ENCODE measurements at regions not wholly inside any gene's neighbourhood (a gene's known extent, or its start where the extent isn't known, plus 50 kb on each side); places are given as distances from the start of the nearest gene placed in this dataset.

- H3K4me1 ChIP-seq (ENCODE audit: control insufficient read depth, low read depth, low read length) = no peaks in the 10 kb centered on the region
- H3K36me3 ChIP-seq (ENCODE audit: control insufficient read depth, insufficient read depth, low read length) = no peaks in the 10 kb centered on the region
- no peaks in the 10 kb centered on the region for H3K27me3 ChIP-seq (ENCODE audit: insufficient read depth, low read length, poor library complexity)
- H3K4me3 ChIP-seq (ENCODE audit: low read length) = no peak overlapping the region
- H2BK5ac ChIP-seq (ENCODE audit: low read length) = no peak overlapping the region
- H3K9ac ChIP-seq (ENCODE audit: low read length) = no peak overlapping the region
- H3K79me1 ChIP-seq (ENCODE audit: low read length) = no peaks in the 10 kb centered on the region
- H3K4me2 ChIP-seq (ENCODE audit: low read length) = no peak overlapping the region
- no peak overlapping the region for H2BK120ac ChIP-seq (ENCODE audit: low read depth, low read length)
- no peaks in the 10 kb centered on the region for H3K79me2 ChIP-seq (ENCODE audit: control insufficient read depth, insufficient read depth, low read length)
- H3K56ac ChIP-seq (ENCODE audit: low read length) = no peak overlapping the region
- no peak overlapping the region for H3K4ac ChIP-seq (ENCODE audit: low read depth, low read length)
- H2AK5ac ChIP-seq (ENCODE audit: low read length) = no peak overlapping the region
- no peak overlapping the region for H4K8ac ChIP-seq (ENCODE audit: low read depth, low read length)
- H4K5ac ChIP-seq (ENCODE audit: low read length) = no peak overlapping the region
- DNase-seq = no peak
- H3K27ac ChIP-seq (ENCODE audit: low read depth, low read length) = no peak overlapping the region
- no peak overlapping the region for H3K18ac ChIP-seq (ENCODE audit: low read length)
- H2BK15ac ChIP-seq (replicated peaks; ENCODE audit: low read depth) = no peak overlapping the region
- no peak overlapping the region for H3K23ac ChIP-seq (ENCODE audit: low read length)
Observed at GRCh38 chr5:68778484-68778883, 315.3 kb upstream of the SLC30A5 start.

- H3K27me3 ChIP-seq (ENCODE audit: insufficient read depth, low read length, poor library complexity) = no peaks in the 10 kb centered on the region
- no peak overlapping the region for H2BK120ac ChIP-seq (ENCODE audit: low read depth, low read length)
- no peak overlapping the region for H2BK5ac ChIP-seq (ENCODE audit: low read length)
- WGBS (ENCODE audit: extremely low coverage, insufficient coverage, low lambda C conversion rate) = no CpG with 5 or more reads among the region's 1 CpG
- no peak overlapping the region for H3K4me3 ChIP-seq (ENCODE audit: low read length)
- no peak overlapping the region for H3K9ac ChIP-seq (ENCODE audit: low read length)
- no peak overlapping the region for H3K23ac ChIP-seq (ENCODE audit: low read length)
- H4K8ac ChIP-seq (ENCODE audit: low read depth, low read length) = no peak overlapping the region
- no peaks in the 10 kb centered on the region for H3K4me1 ChIP-seq (ENCODE audit: control insufficient read depth, low read depth, low read length)
- H3K27ac ChIP-seq (ENCODE audit: low read depth, low read length) = no peak overlapping the region
- no peak for DNase-seq
- H4K5ac ChIP-seq (ENCODE audit: low read length) = no peak overlapping the region
- no peaks in the 10 kb centered on the region for H3K79me1 ChIP-seq (ENCODE audit: low read length)
- no peak overlapping the region for H2BK15ac ChIP-seq (replicated peaks; ENCODE audit: low read depth)
- no peaks in the 10 kb centered on the region for H3K36me3 ChIP-seq (ENCODE audit: control insufficient read depth, insufficient read depth, low read length)
- H3K4me2 ChIP-seq (ENCODE audit: low read length) = no peak overlapping the region
- no peak overlapping the region for H3K18ac ChIP-seq (ENCODE audit: low read length)
- no peak overlapping the region for H3K4ac ChIP-seq (ENCODE audit: low read depth, low read length)
- no peak overlapping the region for H3K56ac ChIP-seq (ENCODE audit: low read length)
- H2AK5ac ChIP-seq (ENCODE audit: low read length) = no peak overlapping the region
- no peaks in the 10 kb centered on the region for H3K79me2 ChIP-seq (ENCODE audit: control insufficient read depth, insufficient read depth, low read length)
Observed at GRCh38 chr5:68780299-68780955, 313.4 kb upstream of the SLC30A5 start.

- Histone ChIP-seq H4K5ac (ENCODE audit: low read length) (no peak overlapping the region), H3K4me1 (ENCODE audit: control insufficient read depth, low read depth, low read length) (no peaks in the 10 kb centered on the region), H3K23ac (ENCODE audit: low read length) (no peak overlapping the region), H3K27ac (ENCODE audit: low read depth, low read length) (no peak overlapping the region), H2BK120ac (ENCODE audit: low read depth, low read length) (no peak overlapping the region), H4K8ac (ENCODE audit: low read depth, low read length) (no peak overlapping the region), H3K18ac (ENCODE audit: low read length) (no peak overlapping the region), H3K79me2 (ENCODE audit: control insufficient read depth, insufficient read depth, low read length) (no peaks in the 10 kb centered on the region), H3K36me3 (ENCODE audit: control insufficient read depth, insufficient read depth, low read length) (no peaks in the 10 kb centered on the region), H3K27me3 (ENCODE audit: insufficient read depth, low read length, poor library complexity) (no peaks in the 10 kb centered on the region), H3K56ac (ENCODE audit: low read length) (no peak overlapping the region), H3K4ac (ENCODE audit: low read depth, low read length) (no peak overlapping the region), H2BK15ac (replicated peaks; ENCODE audit: low read depth) (no peak overlapping the region), H3K79me1 (ENCODE audit: low read length) (no peaks in the 10 kb centered on the region), H3K9ac (ENCODE audit: low read length) (no peak overlapping the region), H2BK5ac (ENCODE audit: low read length) (no peak overlapping the region), H2AK5ac (ENCODE audit: low read length) (no peak overlapping the region), H3K4me3 (ENCODE audit: low read length) (no peak overlapping the region), H3K4me2 (ENCODE audit: low read length) (no peak overlapping the region)
- no peak for DNase-seq
- WGBS (ENCODE audit: extremely low coverage, insufficient coverage, low lambda C conversion rate) = no CpG with 5 or more reads among the region's 1 CpG
Observed at GRCh38 chr5:68793074-68793473, 300.7 kb upstream of the SLC30A5 start.

GRCh38 chr5:68793993-68794392, 299.8 kb upstream of the SLC30A5 start:
- Histone ChIP-seq H3K79me1 (ENCODE audit: low read length) (no peaks in the 10 kb centered on the region), H3K56ac (ENCODE audit: low read length) (no peak overlapping the region), H2BK15ac (replicated peaks; ENCODE audit: low read depth) (no peak overlapping the region), H3K9ac (ENCODE audit: low read length) (no peak overlapping the region), H2BK120ac (ENCODE audit: low read depth, low read length) (no peak overlapping the region), H3K4me2 (ENCODE audit: low read length) (no peak overlapping the region), H3K79me2 (ENCODE audit: control insufficient read depth, insufficient read depth, low read length) (no peaks in the 10 kb centered on the region), H2AK5ac (ENCODE audit: low read length) (no peak overlapping the region), H4K5ac (ENCODE audit: low read length) (no peak overlapping the region), H3K27me3 (ENCODE audit: insufficient read depth, low read length, poor library complexity) (no peaks in the 10 kb centered on the region), H2BK5ac (ENCODE audit: low read length) (no peak overlapping the region), H3K18ac (ENCODE audit: low read length) (no peak overlapping the region), H3K36me3 (ENCODE audit: control insufficient read depth, insufficient read depth, low read length) (no peaks in the 10 kb centered on the region), H3K27ac (ENCODE audit: low read depth, low read length) (no peak overlapping the region), H3K4ac (ENCODE audit: low read depth, low read length) (no peak overlapping the region), H4K8ac (ENCODE audit: low read depth, low read length) (no peak overlapping the region), H3K4me1 (ENCODE audit: control insufficient read depth, low read depth, low read length) (no peaks in the 10 kb centered on the region), H3K4me3 (ENCODE audit: low read length) (no peak overlapping the region), H3K23ac (ENCODE audit: low read length) (no peak overlapping the region)
- no CpG with 5 or more reads among the region's 4 CpGs for whole genome bisulfite sequencing (ENCODE audit: extremely low coverage, insufficient coverage, low lambda C conversion rate)
- DNase-seq = no peak

GRCh38 chr5:68795190-68795589, 298.6 kb upstream of the SLC30A5 start:
- no peak overlapping the region for H3K4ac ChIP-seq (ENCODE audit: low read depth, low read length)
- H2BK5ac ChIP-seq (ENCODE audit: low read length) = no peak overlapping the region
- no peak overlapping the region for H3K4me3 ChIP-seq (ENCODE audit: low read length)
- no peaks in the 10 kb centered on the region for H3K27me3 ChIP-seq (ENCODE audit: insufficient read depth, low read length, poor library complexity)
- H3K79me1 ChIP-seq (ENCODE audit: low read length) = no peaks in the 10 kb centered on the region
- H3K36me3 ChIP-seq (ENCODE audit: control insufficient read depth, insufficient read depth, low read length) = no peaks in the 10 kb centered on the region
- H3K56ac ChIP-seq (ENCODE audit: low read length) = no peak overlapping the region
- no peaks in the 10 kb centered on the region for H3K4me1 ChIP-seq (ENCODE audit: control insufficient read depth, low read depth, low read length)
- no peaks in the 10 kb centered on the region for H3K79me2 ChIP-seq (ENCODE audit: control insufficient read depth, insufficient read depth, low read length)
- no peak overlapping the region for H2BK120ac ChIP-seq (ENCODE audit: low read depth, low read length)
- no peak overlapping the region for H2BK15ac ChIP-seq (replicated peaks; ENCODE audit: low read depth)
- WGBS (ENCODE audit: extremely low coverage, insufficient coverage, low lambda C conversion rate) = no CpG with 5 or more reads among the region's 6 CpGs
- H4K5ac ChIP-seq (ENCODE audit: low read length) = no peak overlapping the region
- H3K27ac ChIP-seq (ENCODE audit: low read depth, low read length) = no peak overlapping the region
- no peak overlapping the region for H4K8ac ChIP-seq (ENCODE audit: low read depth, low read length)
- H3K9ac ChIP-seq (ENCODE audit: low read length) = no peak overlapping the region
- DNase-seq = no peak
- no peak overlapping the region for H3K18ac ChIP-seq (ENCODE audit: low read length)
- H2AK5ac ChIP-seq (ENCODE audit: low read length) = no peak overlapping the region
- H3K23ac ChIP-seq (ENCODE audit: low read length) = no peak overlapping the region
- H3K4me2 ChIP-seq (ENCODE audit: low read length) = no peak overlapping the region

All from mesendoderm (in vitro differentiated cells).